ENCODE measurements at regions not wholly inside any gene's neighbourhood (a gene's known extent, or its start where the extent isn't known, plus 50 kb on each side); places are given as distances from the start of the nearest gene placed in this dataset.

DNA sequence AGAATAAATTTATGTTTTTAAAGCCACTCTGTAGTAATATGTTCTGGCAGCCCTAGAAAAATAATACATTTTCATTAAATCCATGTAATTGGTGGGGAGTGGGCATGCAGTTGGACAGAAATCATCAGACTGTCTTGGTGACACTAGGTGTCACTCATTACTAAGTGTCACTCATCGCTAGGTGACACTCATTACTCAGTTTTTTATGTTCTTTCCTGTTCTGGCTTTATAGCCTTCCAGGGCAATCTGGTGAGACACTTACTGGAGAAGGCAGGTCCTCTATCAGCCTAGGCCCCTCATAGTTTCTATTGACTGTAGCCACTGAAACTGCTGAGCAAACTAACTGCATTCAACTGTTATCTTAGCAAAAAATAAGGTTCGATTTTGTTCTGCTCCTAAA is 542.1 kb downstream of the SLITRK1 start:
- ATAC-seq (ENCODE audit: low read depth) (no peak), DNase-seq (no peak)
- H2AK9ac ChIP-seq (replicated peaks; ENCODE audit: low read depth, low read length, poor library complexity) = no peak overlapping the region
- no peak overlapping the region for H3K4ac ChIP-seq (ENCODE audit: low read depth, low read length)
- no peak overlapping the region for H3K4me3 ChIP-seq (ENCODE audit: insufficient read depth, low read depth, low read length)
- H4K8ac ChIP-seq (ENCODE audit: low read depth in 2 of 2, low read length in 2 of 2) = no peak overlapping the region
- no peak overlapping the region for H3K14ac ChIP-seq (replicated peaks; ENCODE audit: low read depth, low read length)
- no peak overlapping the region for H2AK5ac ChIP-seq (ENCODE audit: low read depth, low read length)
- H3K27me3 ChIP-seq (ENCODE audit: control insufficient read depth, insufficient read depth, low read length) = no peaks in the 10 kb centered on the region
- BruUV-seq (replicated peaks) = no TSS peak
- H2AFZ ChIP-seq (replicated peaks; ENCODE audit: low read length, poor library complexity) = no peak overlapping the region
- no peak overlapping the region for H2BK20ac ChIP-seq (ENCODE audit: low read depth, low read length)
- H3K4me2 ChIP-seq (ENCODE audit: low read depth, low read length) = no peak overlapping the region
- no peak overlapping the region for H3K27ac ChIP-seq (ENCODE audit: insufficient read depth, low read length)
- CTCF ChIA-PET = no interaction called here
- no peak overlapping the region for H4K91ac ChIP-seq (ENCODE audit: insufficient read depth, low read depth, low read length)
- H2BK5ac ChIP-seq (ENCODE audit: low read depth, low read length, poor library complexity, severe bottlenecking) = no peak overlapping the region
- TF ChIP-seq MAZ (IDR thresholded peaks at IDR 0.05; ENCODE audit: borderline replicate concordance, low read depth, low read length) (no peak), RFX5 (IDR thresholded peaks at IDR 0.05; ENCODE audit: low read depth, low read length) (no peak), SMC3 (IDR thresholded peaks at IDR 0.05; ENCODE audit: low read depth, low read length) (no peak), POLR2A (IDR thresholded peaks at IDR 0.05; ENCODE audit: low read depth, low read length) (no peak), RAD21 (IDR thresholded peaks at IDR 0.05; ENCODE audit: low read length) (no peak), NFE2L2 (IDR thresholded peaks at IDR 0.05; ENCODE audit: low read depth, low read length) (no peak), BHLHE40 (IDR thresholded peaks at IDR 0.05; ENCODE audit: low read depth, low read length) (no peak), CEBPB (IDR thresholded peaks at IDR 0.05; ENCODE audit: low read depth, low read length) (no peak)
- TF ChIP-seq, protein P1, sequence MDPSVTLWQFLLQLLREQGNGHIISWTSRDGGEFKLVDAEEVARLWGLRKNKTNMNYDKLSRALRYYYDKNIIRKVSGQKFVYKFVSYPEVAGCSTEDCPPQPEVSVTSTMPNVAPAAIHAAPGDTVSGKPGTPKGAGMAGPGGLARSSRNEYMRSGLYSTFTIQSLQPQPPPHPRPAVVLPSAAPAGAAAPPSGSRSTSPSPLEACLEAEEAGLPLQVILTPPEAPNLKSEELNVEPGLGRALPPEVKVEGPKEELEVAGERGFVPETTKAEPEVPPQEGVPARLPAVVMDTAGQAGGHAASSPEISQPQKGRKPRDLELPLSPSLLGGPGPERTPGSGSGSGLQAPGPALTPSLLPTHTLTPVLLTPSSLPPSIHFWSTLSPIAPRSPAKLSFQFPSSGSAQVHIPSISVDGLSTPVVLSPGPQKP (IDR thresholded peaks at IDR 0.05; ENCODE audit: borderline replicate concordance, low read depth, low read length) = no peak
- TF ChIP-seq, protein P2, sequence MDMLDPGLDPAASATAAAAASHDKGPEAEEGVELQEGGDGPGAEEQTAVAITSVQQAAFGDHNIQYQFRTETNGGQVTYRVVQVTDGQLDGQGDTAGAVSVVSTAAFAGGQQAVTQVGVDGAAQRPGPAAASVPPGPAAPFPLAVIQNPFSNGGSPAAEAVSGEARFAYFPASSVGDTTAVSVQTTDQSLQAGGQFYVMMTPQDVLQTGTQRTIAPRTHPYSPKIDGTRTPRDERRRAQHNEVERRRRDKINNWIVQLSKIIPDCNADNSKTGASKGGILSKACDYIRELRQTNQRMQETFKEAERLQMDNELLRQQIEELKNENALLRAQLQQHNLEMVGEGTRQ (IDR thresholded peaks at IDR 0.05; ENCODE audit: low read depth, low read length) = no peak
- H3K18ac ChIP-seq (ENCODE audit: low read depth, low read length) = no peak overlapping the region
- in situ Hi-C loops (cut with MboI; ENCODE audit: low sequenced_read_pairs) (no loop called here), dilution Hi-C loops (cut with HindIII; ENCODE audit: low sequenced_read_pairs, unreplicated experiment) (no loop called here), intact Hi-C loops (cut with micrococcal nuclease) (no loop called here)
- no peaks in the 10 kb centered on the region for H3K36me3 ChIP-seq (ENCODE audit: control insufficient read depth, insufficient read depth, low read length)
- H4K20me1 ChIP-seq (ENCODE audit: insufficient read depth, low read length) = no peaks in the 10 kb centered on the region
- no peak overlapping the region for H3K23ac ChIP-seq (ENCODE audit: low read depth, low read length)
- H4K5ac ChIP-seq (ENCODE audit: low read depth, low read length) = no peak overlapping the region
- H3K79me1 ChIP-seq (ENCODE audit: low read depth in 1 of 2, low read length in 2 of 2) = no peaks in the 10 kb centered on the region
- H3K9me3 ChIP-seq (ENCODE audit: control insufficient read depth, insufficient read depth, low read length) = no peaks in the 10 kb centered on the region
- no peak overlapping the region for H2BK15ac ChIP-seq (ENCODE audit: low read depth, low read length)
- H3K4me1 ChIP-seq (ENCODE audit: control insufficient read depth, insufficient read depth, low read length) = no peaks in the 10 kb centered on the region
- no peak overlapping the region for H2BK120ac ChIP-seq (ENCODE audit: low read depth, low read length)
- H3K56ac ChIP-seq (ENCODE audit: extremely low read depth, insufficient read depth, low read length) = no peak overlapping the region
- H3K9me1 ChIP-seq (ENCODE audit: insufficient read depth, low read length) = no peaks in the 10 kb centered on the region
- POLR2A ChIA-PET (ENCODE audit: unreplicated experiment) = no interaction called here
- no peak overlapping the region for H3K9ac ChIP-seq (ENCODE audit: low read depth, low read length)
- WGBS, 2 experiments (ENCODE audit: extremely low coverage in 2 of 2, insufficient read length in 1 of 2) = no CpG with 5 or more reads among the region's 2 CpGs

All from IMR-90 (cell line).